ENCODE measurements at regions not wholly inside any gene's neighbourhood (a gene's known extent, or its start where the extent isn't known, plus 50 kb on each side); places are given as distances from the start of the nearest gene placed in this dataset.

- Histone ChIP-seq H3K4me3 (no peak overlapping the region), H3K27me3 (no peaks in the 10 kb centered on the region), H3K36me3 (no peaks in the 10 kb centered on the region), H3K27ac (peak overlapping the region in 2 of 12 donors; percentile 79 to 85), H3K9me3 (no peaks in the 10 kb centered on the region), H3K4me1 (peaks cover 5 to 66% (median 38%) of the 10 kb centered on the region in 12 donors)
- intact Hi-C loops (cut with DNase I) = loop anchor here in 7 of 10 donors (5.0 to 10.0 kb wide), 14 partner anchors 102 to 552 kb away; partner anchors contain the start of gene TRIM13 (in 3 of the 7)
- no peak for ATAC-seq
- no peak for TF ChIP-seq CTCF (IDR thresholded peaks at IDR 0.05)
- no peak for TF ChIP-seq POLR2A (IDR thresholded peaks at IDR 0.05)
- DNase-seq = peak in 1 of 5 donors; percentile 34
- 40 to 48% (median 43%) methylated on average over 9 of the region's 9 CpGs for WGBS, 4 donors
These were observed 316.3 kb downstream of the DLEU7 start for GRCh38 chr13:50527188-50527587.

GRCh38 chr13:50527612-50528509, 315.6 kb downstream of the DLEU7 start:
- Histone ChIP-seq H3K27ac (peak overlapping the region in 6 of 12 donors; percentile 74 to 85 (median 82)), H3K4me3 (no peak overlapping the region)
- ATAC-seq = no peak

GRCh38 chr13:50529154-50529882, 314.2 kb downstream of the DLEU7 start:
- 9 to 15% (median 11%) methylated on average over 12 of the region's 12 CpGs for WGBS, 4 donors
- TF ChIP-seq CTCF (IDR thresholded peaks at IDR 0.05) (no peak), POLR2A (IDR thresholded peaks at IDR 0.05) (no peak)
- H3K4me3 ChIP-seq = peak overlapping the region in 10 of 12 donors; percentile 6 to 41 (median 26)
- no peaks in the 10 kb centered on the region for H3K36me3 ChIP-seq
- no peaks in the 10 kb centered on the region for H3K27me3 ChIP-seq
- DNase-seq = peak; percentile 87 to 95 (median 91)
- peak overlapping the region; percentile 50 to 85 (median 76) for H3K27ac ChIP-seq
- intact Hi-C loops (cut with DNase I) = loop anchor here in 7 of 10 donors (2.0 to 10.0 kb wide), 16 partner anchors 105 to 555 kb away; partner anchors contain the start of gene TRIM13 (in 3 of the 7)
- H3K9me3 ChIP-seq = peaks cover 0 to 16% (median 1%) of the 10 kb centered on the region in 12 donors
- peaks cover 5 to 51% (median 28%) of the 10 kb centered on the region in 12 donors for H3K4me1 ChIP-seq
- peak; percentile 86 to 96 (median 94) for ATAC-seq

More at GRCh38 chr13:50527612-50528509, 315.6 kb downstream of the DLEU7 start:
- 61 to 65% (median 62%) methylated on average over 8 to 9 of the region's 9 CpGs for WGBS, 4 donors
- Histone ChIP-seq H3K4me1 (peaks cover 5 to 61% (median 32%) of the 10 kb centered on the region in 12 donors), H3K36me3 (no peaks in the 10 kb centered on the region), H3K27me3 (no peaks in the 10 kb centered on the region), H3K9me3 (peaks cover 0 to 2% (median 0%) of the 10 kb centered on the region in 12 donors)
- intact Hi-C loops (cut with DNase I) = loop anchor here in 7 of 10 donors (2.0 to 10.0 kb wide), 16 partner anchors 103 to 553 kb away; partner anchors contain the start of gene TRIM13 (in 3 of the 7)
- DNase-seq = peak in 2 of 5 donors; percentile 29 to 52
- TF ChIP-seq CTCF (IDR thresholded peaks at IDR 0.05) (no peak), POLR2A (IDR thresholded peaks at IDR 0.05) (no peak)

All from heart left ventricle (tissue), 16 donors.